LHCN-M2 (cell line): ENCODE measurements at regions not wholly inside any gene's neighbourhood (a gene's known extent, or its start where the extent isn't known, plus 50 kb on each side); places are given as distances from the start of the nearest gene placed in this dataset.
A peak's percentile ranks its signal among the peaks of the same experiment; 100 is the strongest.

Experiments used
- DNase-seq: peaks from one replicate; pipeline ENCODE4 v3.0.0-alpha.2; 2012; ENCODE audit warnings: low read depth

DNA sequence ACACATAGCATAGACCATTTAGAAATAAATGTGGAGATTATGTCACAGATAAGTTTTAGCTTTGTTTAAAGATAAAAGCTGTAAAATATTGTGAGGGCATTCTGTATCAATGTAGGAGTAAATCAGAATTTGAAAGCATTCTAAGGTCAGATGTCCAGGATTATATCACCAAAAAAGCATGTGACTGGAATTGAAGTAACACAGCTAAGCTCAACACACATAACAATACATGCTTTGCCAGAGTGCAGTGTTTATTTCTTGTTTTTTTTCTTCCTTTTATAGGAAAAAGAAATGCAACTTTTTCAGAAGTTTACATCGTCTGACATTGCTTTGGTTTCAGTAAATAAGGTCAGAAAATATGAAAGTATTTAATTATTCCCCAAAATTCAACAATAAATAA is 183.4 kb downstream of the HTR7 start:
- DNase-seq, result no peak

DNA sequence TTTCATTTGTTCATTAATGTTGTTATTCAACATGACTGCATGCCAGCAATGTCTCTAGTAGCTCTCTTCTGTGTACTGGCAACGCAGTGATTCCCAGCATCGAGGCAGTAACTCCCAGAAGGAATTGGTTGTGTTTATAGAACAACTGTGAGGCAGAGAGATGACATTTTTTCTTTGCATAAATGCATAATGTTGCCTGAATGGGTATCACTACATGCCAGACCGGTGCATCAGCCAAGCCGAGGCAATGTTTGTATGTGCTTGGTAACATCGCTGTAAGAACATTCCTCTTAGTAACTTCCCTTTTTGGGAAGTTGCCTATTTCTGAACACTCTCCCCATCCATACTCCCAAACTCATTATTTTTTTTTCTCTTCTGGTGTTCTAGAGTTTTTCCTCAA is 182.9 kb downstream of the HTR7 start:
- DNase-seq, result peak; percentile 67

DNA sequence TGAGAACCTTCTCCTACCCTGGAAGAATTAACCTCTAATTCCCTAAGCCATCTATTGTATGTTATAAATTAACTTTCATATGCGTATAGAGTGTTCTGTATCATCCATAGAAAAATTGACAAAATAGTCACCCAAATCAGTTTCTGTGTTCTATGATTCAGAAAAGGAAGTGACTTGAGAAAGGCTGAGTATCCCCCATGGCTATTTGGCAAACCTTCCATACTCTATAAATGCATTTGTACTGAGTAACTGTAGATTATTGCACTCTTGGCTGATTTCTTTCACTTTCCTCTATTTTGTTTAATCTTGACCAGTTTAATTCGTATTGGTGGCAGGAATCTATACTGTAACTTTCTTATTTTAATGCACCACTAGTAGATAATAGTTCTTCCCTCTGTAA is 182.2 kb downstream of the HTR7 start:
- no peak for DNase-seq
